ENCODE measurements at regions not wholly inside any gene's neighbourhood (a gene's known extent, or its start where the extent isn't known, plus 50 kb on each side); places are given as distances from the start of the nearest gene placed in this dataset.
A peak's percentile ranks its signal among the peaks of the same experiment; 100 is the strongest.

DNA sequence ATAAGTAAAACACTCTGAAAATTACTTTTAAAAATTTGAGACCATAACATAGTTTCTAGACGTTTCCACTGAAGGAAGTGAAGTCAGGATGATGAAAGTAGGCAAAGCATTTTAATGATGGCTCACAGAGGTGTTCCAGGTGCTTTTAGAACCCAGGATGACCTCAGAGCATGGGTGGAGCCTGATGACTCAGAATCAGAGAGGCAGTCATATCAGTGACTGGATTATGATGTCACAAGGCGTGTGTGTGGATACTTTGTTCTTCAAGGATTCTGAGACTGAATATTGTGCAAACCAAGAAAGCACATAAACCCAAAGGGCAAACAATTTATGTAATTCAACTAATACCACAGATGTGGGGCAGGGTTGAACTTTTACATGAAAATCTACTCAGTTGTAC is 200.2 kb upstream of the FOXN2 start:
- Histone ChIP-seq H3K4me3 (replicated peaks; ENCODE audit: insufficient read depth, low read length) (no peak overlapping the region), H3K27me3 (ENCODE audit: insufficient read depth, poor library complexity, severe bottlenecking) (no peaks in the 10 kb centered on the region), H3K27ac (replicated peaks) (peak overlapping the region; percentile 86)
- DNase-seq (ENCODE audit: low read depth in 1 of 2, low spot score in 1 of 2): peak; percentile 55 to 73
- no peak for TF ChIP-seq GABPA (IDR thresholded peaks at IDR 0.05; ENCODE audit: low read depth)
- TF ChIP-seq SPI1 (IDR thresholded peaks at IDR 0.05; ENCODE audit: borderline replicate concordance, low read depth): no peak

DNA sequence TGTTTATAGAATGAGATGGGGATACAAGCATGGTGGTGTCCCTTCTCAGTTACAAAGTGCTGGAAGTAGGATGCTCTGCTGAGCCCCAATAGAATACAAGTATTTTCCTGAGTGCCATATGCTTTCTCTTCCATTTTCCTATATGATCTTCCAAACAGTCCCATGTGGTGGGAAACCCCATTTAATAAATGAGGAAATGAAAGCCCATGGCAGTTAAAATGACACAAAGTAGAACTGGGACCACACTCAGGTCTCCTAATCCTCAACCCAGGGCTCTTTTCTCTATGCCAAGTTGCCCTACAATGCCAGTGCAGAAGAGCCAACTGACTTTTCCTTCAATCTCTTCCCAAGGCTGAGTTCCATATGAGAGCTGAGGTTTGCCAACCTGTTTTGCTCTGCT is 198.0 kb upstream of the FOXN2 start:
- TF ChIP-seq, protein P1, sequence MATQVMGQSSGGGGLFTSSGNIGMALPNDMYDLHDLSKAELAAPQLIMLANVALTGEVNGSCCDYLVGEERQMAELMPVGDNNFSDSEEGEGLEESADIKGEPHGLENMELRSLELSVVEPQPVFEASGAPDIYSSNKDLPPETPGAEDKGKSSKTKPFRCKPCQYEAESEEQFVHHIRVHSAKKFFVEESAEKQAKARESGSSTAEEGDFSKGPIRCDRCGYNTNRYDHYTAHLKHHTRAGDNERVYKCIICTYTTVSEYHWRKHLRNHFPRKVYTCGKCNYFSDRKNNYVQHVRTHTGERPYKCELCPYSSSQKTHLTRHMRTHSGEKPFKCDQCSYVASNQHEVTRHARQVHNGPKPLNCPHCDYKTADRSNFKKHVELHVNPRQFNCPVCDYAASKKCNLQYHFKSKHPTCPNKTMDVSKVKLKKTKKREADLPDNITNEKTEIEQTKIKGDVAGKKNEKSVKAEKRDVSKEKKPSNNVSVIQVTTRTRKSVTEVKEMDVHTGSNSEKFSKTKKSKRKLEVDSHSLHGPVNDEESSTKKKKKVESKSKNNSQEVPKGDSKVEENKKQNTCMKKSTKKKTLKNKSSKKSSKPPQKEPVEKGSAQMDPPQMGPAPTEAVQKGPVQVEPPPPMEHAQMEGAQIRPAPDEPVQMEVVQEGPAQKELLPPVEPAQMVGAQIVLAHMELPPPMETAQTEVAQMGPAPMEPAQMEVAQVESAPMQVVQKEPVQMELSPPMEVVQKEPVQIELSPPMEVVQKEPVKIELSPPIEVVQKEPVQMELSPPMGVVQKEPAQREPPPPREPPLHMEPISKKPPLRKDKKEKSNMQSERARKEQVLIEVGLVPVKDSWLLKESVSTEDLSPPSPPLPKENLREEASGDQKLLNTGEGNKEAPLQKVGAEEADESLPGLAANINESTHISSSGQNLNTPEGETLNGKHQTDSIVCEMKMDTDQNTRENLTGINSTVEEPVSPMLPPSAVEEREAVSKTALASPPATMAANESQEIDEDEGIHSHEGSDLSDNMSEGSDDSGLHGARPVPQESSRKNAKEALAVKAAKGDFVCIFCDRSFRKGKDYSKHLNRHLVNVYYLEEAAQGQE (IDR thresholded peaks at IDR 0.05; ENCODE audit: insufficient replicate concordance, low read depth): no peak
- TF ChIP-seq SPI1 (IDR thresholded peaks at IDR 0.05; ENCODE audit: borderline replicate concordance, low read depth): no peak
- no peak for TF ChIP-seq GABPA (IDR thresholded peaks at IDR 0.05; ENCODE audit: low read depth)
- TF ChIP-seq CTCF (IDR thresholded peaks at IDR 0.05; ENCODE audit: insufficient read depth, low read length): no peak
- TF ChIP-seq POLR2AphosphoS5 (IDR thresholded peaks at IDR 0.05; ENCODE audit: low read depth): no peak
- Histone ChIP-seq H3K27ac (replicated peaks) (no peak overlapping the region), H3K27me3 (ENCODE audit: insufficient read depth, poor library complexity, severe bottlenecking) (no peaks in the 10 kb centered on the region), H3K4me3 (replicated peaks; ENCODE audit: insufficient read depth, low read length) (no peak overlapping the region)
- DNase-seq (ENCODE audit: low read depth in 1 of 2, low spot score in 1 of 2): no peak

DNA sequence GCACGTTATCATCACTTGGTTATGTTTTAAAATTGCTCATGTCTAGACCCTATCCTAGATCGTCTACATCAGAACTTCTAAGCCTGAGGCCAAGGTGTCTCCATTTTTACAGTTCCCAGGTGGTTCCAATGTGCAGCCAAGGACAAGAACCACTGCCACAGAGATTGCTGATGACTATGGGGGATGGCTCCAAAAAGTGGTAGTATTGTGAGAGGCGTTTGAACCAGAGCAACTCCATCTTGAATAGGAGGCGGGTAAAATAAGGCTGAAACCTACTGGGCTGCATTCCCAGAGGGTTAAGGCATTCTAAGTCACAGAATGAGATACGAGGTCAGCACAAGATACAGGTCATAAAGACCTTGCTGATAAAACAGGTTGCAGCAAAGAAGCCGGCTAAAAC is 195.6 kb upstream of the FOXN2 start:
- TF ChIP-seq, protein P1 (IDR thresholded peaks at IDR 0.05; ENCODE audit: insufficient replicate concordance, low read depth): no peak
- TF ChIP-seq CTCF (IDR thresholded peaks at IDR 0.05; ENCODE audit: insufficient read depth, low read length): no peak
- no peak for TF ChIP-seq POLR2AphosphoS5 (IDR thresholded peaks at IDR 0.05; ENCODE audit: low read depth)
- TF ChIP-seq GABPA (IDR thresholded peaks at IDR 0.05; ENCODE audit: low read depth): no peak
- no peak for TF ChIP-seq SPI1 (IDR thresholded peaks at IDR 0.05; ENCODE audit: borderline replicate concordance, low read depth)
- no peaks in the 10 kb centered on the region for H3K27me3 ChIP-seq (ENCODE audit: insufficient read depth, poor library complexity, severe bottlenecking)
- no peak overlapping the region for H3K27ac ChIP-seq (replicated peaks)
- DNase-seq (ENCODE audit: low read depth in 1 of 2, low spot score in 1 of 2): no peak
- no peak overlapping the region for H3K4me3 ChIP-seq (replicated peaks; ENCODE audit: insufficient read depth, low read length)

DNA sequence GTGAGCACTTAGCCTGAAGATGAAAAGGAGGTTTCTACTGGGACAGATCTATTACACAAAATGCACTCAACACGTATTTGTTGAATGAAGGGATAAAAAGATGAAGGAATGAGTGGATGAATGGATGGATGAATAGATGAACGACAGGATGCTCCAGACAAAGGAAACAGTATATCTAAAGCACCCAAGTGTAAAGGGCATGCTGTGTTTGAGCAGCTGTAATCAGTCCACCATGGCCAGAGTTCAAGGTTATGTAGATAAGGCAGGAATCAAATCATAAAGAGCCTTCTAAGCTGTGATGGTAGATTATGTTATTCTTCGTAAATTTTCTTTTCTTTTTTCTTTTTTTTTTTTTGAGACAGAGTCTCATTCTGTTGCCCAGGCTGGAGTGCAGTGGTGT is 194.4 kb upstream of the FOXN2 start:
- TF ChIP-seq GABPA (IDR thresholded peaks at IDR 0.05; ENCODE audit: low read depth) (no peak), CTCF (IDR thresholded peaks at IDR 0.05; ENCODE audit: insufficient read depth, low read length) (no peak), POLR2AphosphoS5 (IDR thresholded peaks at IDR 0.05; ENCODE audit: low read depth) (no peak), SPI1 (IDR thresholded peaks at IDR 0.05; ENCODE audit: borderline replicate concordance, low read depth) (no peak)
- TF ChIP-seq, protein P1 (IDR thresholded peaks at IDR 0.05; ENCODE audit: insufficient replicate concordance, low read depth): no peak
- no peaks in the 10 kb centered on the region for H3K27me3 ChIP-seq (ENCODE audit: insufficient read depth, poor library complexity, severe bottlenecking)
- no peak for DNase-seq (ENCODE audit: low read depth in 1 of 2, low spot score in 1 of 2)
- H3K27ac ChIP-seq (replicated peaks): peak overlapping the region; percentile 60
- no peak overlapping the region for H3K4me3 ChIP-seq (replicated peaks; ENCODE audit: insufficient read depth, low read length)
